Suprapubic skin (tissue), 4 donors: ENCODE measurements at regions not wholly inside any gene's neighbourhood (a gene's known extent, or its start where the extent isn't known, plus 50 kb on each side); places are given as distances from the start of the nearest gene placed in this dataset.

Experiments
- CTCF ChIP-seq, 2 donors: fragments of 200-600 bp in 1 of 2; fragments of 450-650 bp in 1 of 2; sonication (generic) in 1 of 2; IDR thresholded peaks; one replicate each; pipeline ENCODE4 v1.5.1; 2016 to 2019; ENCODE audit warnings: antibody characterized with exemption in 2 of 2, mild to moderate bottlenecking in 1 of 2, moderate library complexity in 1 of 2
- EP300 ChIP-seq: sonication (generic); formaldehyde crosslinking; IDR thresholded peaks from one replicate; pipeline ENCODE4 v1.6.1; 2017; ENCODE audit warnings: antibody characterized with exemption
- POLR2A ChIP-seq, 2 donors: fragments of 450-650 bp; IDR thresholded peaks; one replicate each; pipeline ENCODE4 v1.6.1; 2017; ENCODE audit warnings: antibody characterized with exemption in 2 of 2, mild to moderate bottlenecking in 2 of 2, moderate library complexity in 2 of 2
- POLR2AphosphoS5 ChIP-seq, 3 donors: sonication (generic); formaldehyde crosslinking; IDR thresholded peaks; one replicate each; pipeline ENCODE4 v1.6.1; 2017; ENCODE audit warnings: antibody characterized with exemption in 3 of 3

- TF ChIP-seq CTCF (IDR thresholded peaks at IDR 0.05) (no peak), POLR2AphosphoS5 (IDR thresholded peaks at IDR 0.05) (no peak), EP300 (no peak), POLR2A (IDR thresholded peaks at IDR 0.05) (no peak)
These were observed 82.5 kb upstream of the HMHB1 start for GRCh38 chr5:143729334-143729946.
